HEK293T (cell line): ENCODE measurements at regions not wholly inside any gene's neighbourhood (a gene's known extent, or its start where the extent isn't known, plus 50 kb on each side); places are given as distances from the start of the nearest gene placed in this dataset.

Source experiments
- CTCF ChIA-PET: fragments of 350-600 bp; formaldehyde crosslinking; extraction: SDS; loops from one replicate; lab custom pipeline; 2021; ENCODE audit warnings: antibody characterized with exemption, inconsistent platforms; lab: Yijun Ruan, JAX
- POLR2A ChIA-PET: fragments of 350-600 bp; formaldehyde crosslinking; extraction: SDS; loops from one replicate; lab custom pipeline; 2020; ENCODE audit warnings: antibody characterized with exemption, inconsistent platforms; lab: Yijun Ruan, JAX
- DNase-seq: peaks from one replicate; pipeline ENCODE4 v3.0.0; 2012; ENCODE audit warnings: mixed read lengths; ENCODE audit errors: extremely low spot score
- ARNT ChIP-seq: fragments of 450-650 bp; IDR thresholded peaks from 2 replicates; pipeline ENCODE4 v1.6.1; 2017; ENCODE audit warnings: mild to moderate bottlenecking
- BHLHE40 ChIP-seq: fragments of 450-650 bp; IDR thresholded peaks from 2 replicates; pipeline ENCODE4 v1.6.1; 2016; ENCODE audit warnings: mild to moderate bottlenecking, moderate library complexity, borderline replicate concordance
- CTBP1 ChIP-seq: fragments of 450-650 bp; IDR thresholded peaks from 2 replicates; pipeline ENCODE4 v1.6.1; 2016; ENCODE audit warnings: borderline replicate concordance
- ELF4 ChIP-seq: fragments of 450-650 bp; IDR thresholded peaks from 2 replicates; pipeline ENCODE4 v1.6.1; 2017; ENCODE audit warnings: antibody characterized with exemption
- FOXA1 ChIP-seq: fragments of 450-650 bp; IDR thresholded peaks from 2 replicates; pipeline ENCODE4 v1.6.1; 2016; ENCODE audit warnings: mild to moderate bottlenecking
- FOXK2 ChIP-seq: fragments of 450-650 bp; IDR thresholded peaks from 2 replicates; pipeline ENCODE4 v1.6.1; 2016; ENCODE audit warnings: mild to moderate bottlenecking
- FOXM1 ChIP-seq: fragments of 450-650 bp; IDR thresholded peaks from 2 replicates; pipeline ENCODE4 v1.6.1; 2017; ENCODE audit warnings: mild to moderate bottlenecking, borderline replicate concordance
- HDGF ChIP-seq: fragments of 450-650 bp; IDR thresholded peaks from 2 replicates; pipeline ENCODE4 v1.6.1; 2017; ENCODE audit warnings: antibody characterized with exemption, borderline replicate concordance
- L3MBTL2 ChIP-seq: fragments of 450-650 bp; conservative IDR thresholded peaks from 2 replicates; pipeline ENCODE4 v1.6.1; 2016; ENCODE audit warnings: mild to moderate bottlenecking
- LEF1 ChIP-seq: fragments of 450-650 bp; IDR thresholded peaks from 2 replicates; pipeline ENCODE4 v1.6.1; 2017; ENCODE audit warnings: mild to moderate bottlenecking, borderline replicate concordance
- NFRKB ChIP-seq: fragments of 450-650 bp; IDR thresholded peaks from 2 replicates; pipeline ENCODE4 v1.6.1; 2016; ENCODE audit warnings: mild to moderate bottlenecking, moderate library complexity
- PKNOX1 ChIP-seq: fragments of 450-650 bp; IDR thresholded peaks from 2 replicates; pipeline ENCODE4 v1.6.1; 2016
- SP1 ChIP-seq: fragments of 450-650 bp; IDR thresholded peaks from 2 replicates; pipeline ENCODE4 v1.6.1; 2017
- SUZ12 ChIP-seq: fragments of 450-650 bp; IDR thresholded peaks from 2 replicates; pipeline ENCODE4 v1.6.1; 2016; ENCODE audit warnings: mild to moderate bottlenecking
- TARDBP ChIP-seq: fragments of 450-650 bp; IDR thresholded peaks from 2 replicates; pipeline ENCODE4 v1.6.1; 2016
- ZNF384 ChIP-seq: fragments of 450-650 bp; IDR thresholded peaks from 2 replicates; pipeline ENCODE4 v1.6.1; 2016

DNA sequence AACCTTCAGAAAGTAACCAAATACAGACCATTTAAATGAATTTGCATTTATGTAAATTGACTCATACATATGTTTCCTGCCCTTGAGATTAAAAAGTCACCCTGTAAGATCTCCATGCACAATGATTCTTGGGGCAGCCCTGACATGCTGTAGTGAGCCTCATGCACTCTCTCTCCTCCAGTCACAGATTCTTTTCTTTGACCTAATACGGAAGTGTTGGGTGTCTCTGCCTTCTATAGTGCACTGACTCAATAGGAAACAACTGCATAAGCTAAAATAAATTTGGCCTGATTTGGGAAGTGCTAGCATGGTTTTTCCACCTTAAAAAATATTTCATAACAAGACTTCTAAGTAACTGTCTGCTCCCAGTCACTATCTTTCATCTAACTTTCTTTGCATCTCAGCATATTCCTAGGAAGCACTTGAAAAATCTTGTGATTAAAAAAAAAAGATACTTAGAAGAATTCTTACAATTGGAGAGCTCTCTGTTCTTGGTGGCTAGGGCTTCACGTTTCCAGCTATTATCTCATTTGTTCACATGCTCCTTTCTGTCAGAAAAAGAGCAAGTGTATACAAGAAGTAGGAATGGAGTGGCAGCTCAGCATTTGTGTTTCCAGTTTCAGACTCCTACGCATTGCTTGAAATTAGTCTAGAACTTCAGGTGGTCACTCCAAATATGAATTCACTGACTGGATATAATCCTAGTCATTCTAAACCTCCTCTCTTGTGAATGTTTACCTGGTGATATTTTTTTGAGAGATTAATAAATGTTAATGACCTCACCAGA is 207.9 kb upstream of the COL8A1 start:
- ChIA-PET CTCF (no interaction called here), POLR2A (no interaction called here)
- no peak for DNase-seq
- TF ChIP-seq PKNOX1 = no peak
- no peak for TF ChIP-seq FOXM1
- no peak for TF ChIP-seq FOXK2
- no peak for TF ChIP-seq LEF1
- no peak for TF ChIP-seq SUZ12
- no peak for TF ChIP-seq NFRKB
- no peak for TF ChIP-seq L3MBTL2
- no peak for TF ChIP-seq ELF4
- no peak for TF ChIP-seq SP1
- no peak for TF ChIP-seq CTBP1
- TF ChIP-seq TARDBP = no peak
- no peak for TF ChIP-seq HDGF
- TF ChIP-seq ZNF384 = no peak
- TF ChIP-seq FOXA1 = no peak
- no peak for TF ChIP-seq ARNT
- TF ChIP-seq BHLHE40 = no peak

GRCh38 chr3:99429502-99429901 is 208.9 kb upstream of the COL8A1 start:
- CTCF ChIA-PET = no interaction called here
- TF ChIP-seq LEF1 = no peak
- TF ChIP-seq ARNT = no peak
- no peak for TF ChIP-seq SUZ12
- no peak for TF ChIP-seq L3MBTL2
- no peak for TF ChIP-seq SP1
- TF ChIP-seq FOXM1 = no peak
- no peak for TF ChIP-seq BHLHE40
- TF ChIP-seq CTBP1 = no peak
- no peak for TF ChIP-seq ELF4
- TF ChIP-seq ZNF384 = no peak
- TF ChIP-seq NFRKB = no peak
- TF ChIP-seq FOXA1 = no peak
- TF ChIP-seq PKNOX1 = no peak
- no peak for TF ChIP-seq HDGF
- TF ChIP-seq FOXK2 = no peak
- TF ChIP-seq TARDBP = no peak
- no peak for DNase-seq
- POLR2A ChIA-PET = no interaction called here

DNA sequence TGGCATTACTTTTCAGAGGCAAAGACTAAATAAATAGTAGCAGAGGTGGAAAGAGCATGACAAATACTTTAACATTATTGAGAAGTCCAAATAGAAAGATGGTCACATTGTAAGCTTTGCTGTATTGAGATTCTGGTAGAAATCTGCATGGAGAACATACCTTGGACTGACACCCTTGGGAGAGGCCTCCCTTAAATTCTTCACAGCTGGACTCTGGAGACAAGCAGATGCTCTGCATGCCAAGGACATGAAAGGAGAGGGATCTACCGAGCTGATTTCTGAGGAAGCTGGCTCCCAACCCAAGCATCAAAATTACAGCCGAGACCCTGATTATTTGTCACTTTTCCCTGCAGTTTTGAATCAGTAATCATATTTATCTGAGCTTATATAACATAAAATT is 212.5 kb upstream of the COL8A1 start:
- no peak for DNase-seq
- POLR2A ChIA-PET = no interaction called here
- CTCF ChIA-PET = no interaction called here
- TF ChIP-seq FOXA1 = no peak
- TF ChIP-seq SUZ12 = no peak
- no peak for TF ChIP-seq ELF4
- TF ChIP-seq FOXM1 = no peak
- no peak for TF ChIP-seq NFRKB
- no peak for TF ChIP-seq TARDBP
- TF ChIP-seq ZNF384 = no peak
- no peak for TF ChIP-seq PKNOX1
- TF ChIP-seq LEF1 = no peak
- no peak for TF ChIP-seq ARNT
- no peak for TF ChIP-seq BHLHE40
- TF ChIP-seq CTBP1 = no peak
- TF ChIP-seq SP1 = no peak
- no peak for TF ChIP-seq L3MBTL2
- no peak for TF ChIP-seq HDGF
- no peak for TF ChIP-seq FOXK2

GRCh38 chr3:99419116-99419515 is 219.3 kb upstream of the COL8A1 start:
- DNase-seq = no peak
- CTCF ChIA-PET = no interaction called here
- TF ChIP-seq ELF4 = no peak
- no peak for TF ChIP-seq SP1
- TF ChIP-seq FOXM1 = no peak
- TF ChIP-seq FOXA1 = no peak
- TF ChIP-seq BHLHE40 = no peak
- TF ChIP-seq FOXK2 = no peak
- TF ChIP-seq SUZ12 = no peak
- TF ChIP-seq TARDBP = no peak
- TF ChIP-seq LEF1 = no peak
- no peak for TF ChIP-seq CTBP1
- POLR2A ChIA-PET = no interaction called here

DNA sequence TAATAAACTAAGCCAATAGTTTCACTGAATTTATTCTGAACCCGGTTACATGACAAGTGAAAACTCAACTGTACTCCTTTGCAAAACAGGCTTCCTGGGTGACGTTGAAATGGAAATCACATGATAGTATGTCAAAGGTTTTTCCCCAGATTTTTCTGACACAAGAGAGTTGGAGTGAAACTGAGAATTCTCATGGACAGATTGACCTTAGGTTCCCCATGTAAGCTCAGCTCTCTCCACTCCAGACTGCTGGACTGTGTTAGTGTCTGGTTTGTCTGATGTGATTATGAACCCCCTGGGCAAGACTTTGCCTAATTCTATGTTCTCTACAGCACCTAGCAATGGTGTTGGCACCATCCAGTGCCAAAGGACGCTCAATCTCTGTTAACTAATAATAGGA is 219.7 kb upstream of the COL8A1 start:
- ChIA-PET POLR2A (no interaction called here), CTCF (no interaction called here)
- DNase-seq = no peak
- TF ChIP-seq FOXK2 (no peak), PKNOX1 (no peak), ZNF384 (no peak), ARNT (no peak), SP1 (no peak), LEF1 (no peak), FOXA1 (no peak), NFRKB (no peak), SUZ12 (no peak), FOXM1 (no peak), BHLHE40 (no peak), L3MBTL2 (no peak), ELF4 (no peak), HDGF (no peak), CTBP1 (no peak), TARDBP (no peak)
